DOHH2 (cell line): ENCODE measurements at regions not wholly inside any gene's neighbourhood (a gene's known extent, or its start where the extent isn't known, plus 50 kb on each side); places are given as distances from the start of the nearest gene placed in this dataset.

Experiments used
- H3F3A ChIP-seq: fragments of 200-600 bp; sonication (generic), shearing (Covaris generic); 2 replicates; pipeline ENCODE4 v1.6.0; 2016; ENCODE audit warnings: antibody characterized with exemption, mild to moderate bottlenecking; ENCODE audit not compliant: control insufficient read depth, insufficient read depth
- H3K27ac ChIP-seq: fragments of 200-600 bp; sonication (generic); 2 replicates; pipeline ENCODE4 v1.5.1; 2014; ENCODE audit warnings: low read depth, mild to moderate bottlenecking, low read length, moderate library complexity
- H3K27me3 ChIP-seq: fragments of 200-600 bp; sonication (generic); 2 replicates; pipeline ENCODE4 v1.6.1; 2014; ENCODE audit warnings: mild to moderate bottlenecking, low read length, mixed read lengths; ENCODE audit not compliant: control insufficient read depth
- H3K36me3 ChIP-seq: fragments of 200-600 bp; sonication (generic); 2 replicates; pipeline ENCODE4 v1.6.1; 2014; ENCODE audit warnings: mild to moderate bottlenecking, low read length, moderate library complexity, mixed read lengths; ENCODE audit not compliant: control insufficient read depth
- H3K4me1 ChIP-seq: fragments of 200-600 bp; sonication (generic); 2 replicates; pipeline ENCODE4 v1.6.1; 2014; ENCODE audit warnings: mild to moderate bottlenecking, low read length, mixed read lengths; ENCODE audit not compliant: control insufficient read depth
- H3K4me2 ChIP-seq: fragments of 200-600 bp; sonication (generic); 2 replicates; pipeline ENCODE4 v1.6.0; 2014; ENCODE audit warnings: mild to moderate bottlenecking, low read length, moderate library complexity
- H3K4me3 ChIP-seq: fragments of 200-600 bp; sonication (generic); 2 replicates; pipeline ENCODE4 v1.5.1; 2014; ENCODE audit warnings: mild to moderate bottlenecking, low read length, mixed read lengths
- H3K79me2 ChIP-seq: fragments of 200-600 bp; sonication (generic); 2 replicates; pipeline ENCODE4 v1.6.1; 2014; ENCODE audit warnings: mild to moderate bottlenecking, low read length, mixed read lengths; ENCODE audit not compliant: control insufficient read depth
- H3K9me2 ChIP-seq: fragments of 200-600 bp; sonication (generic); replicated peaks from 2 replicates; pipeline ENCODE4 v1.6.1; 2014; ENCODE audit warnings: mild to moderate bottlenecking, low read length, mixed read lengths; ENCODE audit not compliant: control insufficient read depth
- H3K9me3 ChIP-seq: fragments of 200-600 bp; sonication (generic); 2 replicates; pipeline ENCODE4 v1.6.1; 2014; ENCODE audit warnings: antibody characterized with exemption, low read length, mixed read lengths; ENCODE audit not compliant: control insufficient read depth, insufficient read depth
- H4K20me1 ChIP-seq: fragments of 200-600 bp; sonication (generic); 2 replicates; pipeline ENCODE4 v1.6.0; 2014; ENCODE audit warnings: low read depth, mild to moderate bottlenecking, antibody characterized with exemption, low read length, moderate library complexity; ENCODE audit not compliant: control insufficient read depth, insufficient read depth
- CTCF ChIP-seq: fragments of 200-600 bp; sonication (generic); IDR thresholded peaks from one replicate; pipeline ENCODE4 v1.5.1; 2014; ENCODE audit warnings: antibody characterized with exemption, mild to moderate bottlenecking, low read depth, low read length; ENCODE audit not compliant: poor library complexity, severe bottlenecking
- EZH2phosphoT487 ChIP-seq: fragments of 200-600 bp; sonication (generic); IDR thresholded peaks from 2 replicates; pipeline ENCODE4 v1.6.1; 2017; ENCODE audit warnings: borderline replicate concordance, mild to moderate bottlenecking, antibody characterized with exemption, low read length, moderate library complexity, mixed read lengths

GRCh38 chr5:54861212-54861894, 124.0 kb downstream of the ESM1 start:
- Histone ChIP-seq H3K36me3 (no peaks in the 10 kb centered on the region), H3K27ac (no peak overlapping the region), H3K27me3 (peaks cover 3% of the 10 kb centered on the region), H3K9me3 (peaks cover 4% of the 10 kb centered on the region; the same call in 1 of the 2 replicates), H3K4me3 (no peak overlapping the region), H3F3A (no peaks in the 10 kb centered on the region), H3K9me2 (no peaks in the 10 kb centered on the region), H3K79me2 (no peaks in the 10 kb centered on the region), H3K4me1 (no peaks in the 10 kb centered on the region), H4K20me1 (no peaks in the 10 kb centered on the region), H3K4me2 (no peak overlapping the region)
- TF ChIP-seq CTCF, result no peak
- no peak for TF ChIP-seq EZH2phosphoT487

- H3F3A ChIP-seq, result no peaks in the 10 kb centered on the region
- no peak overlapping the region for H3K27ac ChIP-seq
- no peaks in the 10 kb centered on the region for H3K4me1 ChIP-seq
- no peak overlapping the region for H3K4me3 ChIP-seq
- H3K27me3 ChIP-seq, result peaks cover 3% of the 10 kb centered on the region
- H3K9me3 ChIP-seq, result peaks cover 4% of the 10 kb centered on the region; the same call in 1 of the 2 replicates
- no peaks in the 10 kb centered on the region for H3K36me3 ChIP-seq
- H3K79me2 ChIP-seq, result no peaks in the 10 kb centered on the region
- H3K9me2 ChIP-seq, result no peaks in the 10 kb centered on the region
- no peaks in the 10 kb centered on the region for H4K20me1 ChIP-seq
- no peak overlapping the region for H3K4me2 ChIP-seq
- TF ChIP-seq EZH2phosphoT487 (no peak), CTCF (no peak)
Observed at GRCh38 chr5:54860321-54860720, 125.1 kb downstream of the ESM1 start.

GRCh38 chr5:54859316-54859715, 126.1 kb downstream of the ESM1 start:
- TF ChIP-seq EZH2phosphoT487, result no peak
- TF ChIP-seq CTCF, result no peak
- no peak overlapping the region for H3K27ac ChIP-seq
- H3K27me3 ChIP-seq, result peaks cover 3% of the 10 kb centered on the region
- H3K4me3 ChIP-seq, result no peak overlapping the region
- no peaks in the 10 kb centered on the region for H3F3A ChIP-seq
- H3K9me2 ChIP-seq, result no peaks in the 10 kb centered on the region
- no peaks in the 10 kb centered on the region for H3K79me2 ChIP-seq
- H3K4me2 ChIP-seq, result no peak overlapping the region
- peaks cover 4% of the 10 kb centered on the region; the same call in 1 of the 2 replicates for H3K9me3 ChIP-seq
- no peaks in the 10 kb centered on the region for H3K36me3 ChIP-seq
- H3K4me1 ChIP-seq, result no peaks in the 10 kb centered on the region
- no peaks in the 10 kb centered on the region for H4K20me1 ChIP-seq
